Endothelial cell of umbilical vein (primary cell): ENCODE measurements at regions not wholly inside any gene's neighbourhood (a gene's known extent, or its start where the extent isn't known, plus 50 kb on each side); places are given as distances from the start of the nearest gene placed in this dataset.
"Not testable (repeated sequence)": the region's sequence is repeated elsewhere in the genome, so short reads cannot be mapped to it uniquely, and the experiment has no call there.

Experiments
- CTCF ChIP-seq, 2 donors: IDR thresholded peaks; 1 replicate in 1 of 2; 2 replicates in 1 of 2; pipeline ENCODE4 v1.5.1; 2011; ENCODE audit warnings: low read length in 2 of 2, mild to moderate bottlenecking in 2 of 2, moderate library complexity in 2 of 2, control low read depth in 1 of 2, inconsistent platforms in 1 of 2, low read depth in 1 of 2; ENCODE audit not compliant: insufficient read depth in 1 of 2; ENCODE audit errors: extremely low read depth in 1 of 2
- EZH2 ChIP-seq: IDR thresholded peaks from 2 replicates; pipeline ENCODE4 v1.6.1; 2012; ENCODE audit warnings: borderline replicate concordance, low read depth, mild to moderate bottlenecking, moderate library complexity, low read length, inconsistent platforms; ENCODE audit not compliant: severe bottlenecking
- GATA2 ChIP-seq: IDR thresholded peaks from 2 replicates; pipeline ENCODE4 v1.7.0; 2011; ENCODE audit warnings: low read depth, mild to moderate bottlenecking, moderate library complexity, mixed read lengths, low read length; ENCODE audit not compliant: insufficient read length, insufficient read depth
- JUN ChIP-seq: IDR thresholded peaks from 2 replicates; pipeline ENCODE4 v1.6.1; 2011; ENCODE audit warnings: borderline replicate concordance, low read depth; ENCODE audit not compliant: insufficient read length, insufficient read depth
- MAX ChIP-seq: IDR thresholded peaks from 2 replicates; pipeline ENCODE4 v1.6.1; 2011; ENCODE audit not compliant: insufficient read depth, insufficient read length
- MYC ChIP-seq: IDR thresholded peaks from one replicate; pipeline ENCODE4 v1.6.1; 2011; ENCODE audit warnings: mild to moderate bottlenecking, low read depth, low read length
- POLR2A ChIP-seq: IDR thresholded peaks from 2 replicates; pipeline ENCODE4 v1.6.1; 2012; ENCODE audit warnings: low read depth, mild to moderate bottlenecking, control low read depth, low read length
- POLR2AphosphoS5 ChIP-seq: IDR thresholded peaks from 2 replicates; pipeline ENCODE4 v1.6.1; 2012; ENCODE audit warnings: low read depth, mild to moderate bottlenecking, control low read depth, low read length, moderate library complexity; ENCODE audit not compliant: insufficient read depth

GRCh38 chr16:15218856-15219500 is 124.9 kb upstream of the RRN3 start:
- TF ChIP-seq EZH2; CTCF (IDR thresholded peaks at IDR 0.05; ENCODE audit: extremely low read depth in 1 of 2, insufficient read depth in 1 of 2, low read depth in 1 of 2, low read length in 2 of 2); POLR2A; JUN; MAX; MYC; POLR2AphosphoS5; GATA2: not testable (repeated sequence)
